Posterior cingulate gyrus (tissue), 11 donors: ENCODE measurements at regions not wholly inside any gene's neighbourhood (a gene's known extent, or its start where the extent isn't known, plus 50 kb on each side); places are given as distances from the start of the nearest gene placed in this dataset.
A peak's percentile ranks its signal among the peaks of the same experiment; 100 is the strongest.
"Not testable (repeated sequence)": the region's sequence is repeated elsewhere in the genome, so short reads cannot be mapped to it uniquely, and the experiment has no call there.

Experiments used
- DNase-seq, 10 donors: peaks; one replicate each; pipeline versions ENCODE4 v3.0.0 to v3.0.0-alpha.2; 2020 to 2021; ENCODE audit warnings: mixed read lengths in 3 of 10
- intact Hi-C: fragments of 100-400 bp; cut with DNase I; formaldehyde crosslinking; loops from one replicate; pipeline ENCODE4 v1.15.1; 2023

- intact Hi-C loops: no loop called here
- no peak for DNase-seq
Observed at GRCh38 chr2:7358865-7359447, 441.7 kb downstream of the RNF144A start.

GRCh38 chr2:7363906-7364305, 446.7 kb downstream of the RNF144A start:
- intact Hi-C loops: no loop called here
- DNase-seq: no peak

GRCh38 chr2:7368211-7368610, 451.0 kb downstream of the RNF144A start:
- intact Hi-C loops: no loop called here
- no peak for DNase-seq

- DNase-seq: no peak
- intact Hi-C loops: no loop called here
Observed at GRCh38 chr2:7373156-7373555, 455.9 kb downstream of the RNF144A start.

GRCh38 chr2:7375901-7376300, 458.7 kb downstream of the RNF144A start:
- intact Hi-C loops: no loop called here
- no peak for DNase-seq

GRCh38 chr2:7377916-7378569, 460.8 kb downstream of the RNF144A start:
- intact Hi-C loops: no loop called here
- DNase-seq: peak in 7 of 10 donors; percentile 13 to 88 (median 50)

GRCh38 chr2:7378591-7378990, 461.4 kb downstream of the RNF144A start:
- intact Hi-C loops: no loop called here
- peak in 8 of 10 donors; percentile 40 to 93 (median 54) for DNase-seq

GRCh38 chr2:7379799-7380198, 462.6 kb downstream of the RNF144A start:
- no peak for DNase-seq
- intact Hi-C loops: no loop called here

- DNase-seq: peak in 1 of 10 donors; percentile 66
- intact Hi-C loops: no loop called here
Observed at GRCh38 chr2:7384773-7385349, 467.6 kb downstream of the RNF144A start.

- DNase-seq, intact Hi-C loops: not testable (repeated sequence)
Observed at GRCh38 chr2:7390311-7390710, 473.1 kb downstream of the RNF144A start.

GRCh38 chr2:7392076-7392787, 475.0 kb downstream of the RNF144A start:
- intact Hi-C loops: no loop called here
- no peak for DNase-seq

GRCh38 chr2:7394195-7394594, 477.0 kb downstream of the RNF144A start:
- intact Hi-C loops: no loop called here
- no peak for DNase-seq

- DNase-seq: no peak
- intact Hi-C loops: loop anchor here (10.0 kb wide), 1 partner anchor 196 kb away; no protein-coding TSS in a partner anchor
Observed at GRCh38 chr2:7400628-7401027, 483.4 kb downstream of the RNF144A start.

- intact Hi-C loops: loop anchor here (10.0 kb wide), 1 partner anchor 198 kb away; no protein-coding TSS in a partner anchor
- peak in 1 of 10 donors; percentile 54 for DNase-seq
Observed at GRCh38 chr2:7403092-7403775, 486.0 kb downstream of the RNF144A start.

- peak in 5 of 10 donors; percentile 40 to 87 (median 58) for DNase-seq
- intact Hi-C loops: loop anchor here (10.0 kb wide), 1 partner anchor 201 kb away; no protein-coding TSS in a partner anchor
Observed at GRCh38 chr2:7405861-7406715, 488.9 kb downstream of the RNF144A start.

GRCh38 chr2:7407001-7407400, 489.8 kb downstream of the RNF144A start:
- no peak for DNase-seq
- intact Hi-C loops: loop anchor here (10.0 kb wide), 1 partner anchor 202 kb away; no protein-coding TSS in a partner anchor

- intact Hi-C loops: loop anchor here (10.0 kb wide), 1 partner anchor 203 kb away; no protein-coding TSS in a partner anchor
- DNase-seq: no peak
Observed at GRCh38 chr2:7407906-7408680, 490.9 kb downstream of the RNF144A start.

GRCh38 chr2:7411691-7412090, 494.5 kb downstream of the RNF144A start:
- intact Hi-C loops: no loop called here
- no peak for DNase-seq
